ENCODE measurements at regions not wholly inside any gene's neighbourhood (a gene's known extent, or its start where the extent isn't known, plus 50 kb on each side); places are given as distances from the start of the nearest gene placed in this dataset.
A peak's percentile ranks its signal among the peaks of the same experiment; 100 is the strongest.

DNA sequence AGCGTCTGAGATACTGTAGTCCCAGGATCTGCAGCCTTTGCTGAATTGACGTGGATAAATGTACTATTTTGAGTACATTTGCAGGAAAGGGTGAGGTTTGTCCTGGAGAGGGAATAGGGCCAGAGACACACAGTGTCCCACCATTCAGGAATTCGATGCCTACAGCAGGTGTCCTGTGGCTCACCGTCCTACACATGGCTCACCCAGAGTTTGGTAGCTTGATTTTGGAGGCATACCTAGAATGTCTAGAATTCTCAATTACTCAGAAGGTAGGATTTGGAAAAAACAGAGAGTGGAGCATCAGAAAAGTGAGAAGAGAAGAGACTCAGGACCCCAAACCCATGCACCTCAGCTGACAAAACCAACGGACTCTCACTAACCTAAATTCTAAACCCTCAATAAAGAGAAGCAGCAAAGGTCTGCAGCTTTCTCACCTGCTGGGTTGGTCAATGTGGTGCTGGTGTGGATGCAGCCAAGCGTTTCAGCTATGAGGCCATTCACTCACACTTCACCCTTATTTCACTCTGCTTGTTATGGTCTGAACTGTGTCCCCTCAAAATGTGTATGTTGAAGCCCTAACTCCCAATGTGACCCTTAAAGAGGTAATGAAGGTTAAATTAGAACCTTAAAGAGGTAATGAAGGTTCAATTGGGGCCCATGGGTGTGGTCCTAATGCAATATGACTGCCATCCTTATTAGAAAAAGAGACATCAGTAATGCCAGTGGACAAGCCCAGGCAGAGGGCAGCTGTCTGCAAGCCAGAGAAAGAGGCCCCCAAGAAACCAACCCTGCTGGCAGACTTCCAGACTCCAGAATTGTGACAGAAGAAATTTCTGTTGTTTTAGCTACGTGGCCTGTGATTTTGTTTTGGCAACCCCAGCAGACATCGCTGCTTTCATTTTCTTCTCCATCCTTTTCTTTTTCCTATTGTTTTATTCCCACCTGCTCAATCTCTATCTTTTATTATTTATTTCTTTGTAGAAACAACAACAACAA, 187.8 kb downstream of the SNX19 start:
- peaks cover 25% of the 10 kb centered on the region for H3K36me3 Mint-ChIP-seq (ENCODE audit: low read depth)

GRCh38 chr11:130729193-130729592, 187.1 kb downstream of the SNX19 start:
- Mint-ChIP-seq H3K9me3 (peaks cover 38% of the 10 kb centered on the region), H3K4me1 (peaks cover 36% of the 10 kb centered on the region), H3K36me3 (ENCODE audit: low read depth) (peaks cover 28% of the 10 kb centered on the region), H3K27ac (no peak overlapping the region), H3K27me3 (ENCODE audit: low read depth) (no peaks in the 10 kb centered on the region), H3K4me3 (no peak overlapping the region)
- TF ChIP-seq, protein P1, sequence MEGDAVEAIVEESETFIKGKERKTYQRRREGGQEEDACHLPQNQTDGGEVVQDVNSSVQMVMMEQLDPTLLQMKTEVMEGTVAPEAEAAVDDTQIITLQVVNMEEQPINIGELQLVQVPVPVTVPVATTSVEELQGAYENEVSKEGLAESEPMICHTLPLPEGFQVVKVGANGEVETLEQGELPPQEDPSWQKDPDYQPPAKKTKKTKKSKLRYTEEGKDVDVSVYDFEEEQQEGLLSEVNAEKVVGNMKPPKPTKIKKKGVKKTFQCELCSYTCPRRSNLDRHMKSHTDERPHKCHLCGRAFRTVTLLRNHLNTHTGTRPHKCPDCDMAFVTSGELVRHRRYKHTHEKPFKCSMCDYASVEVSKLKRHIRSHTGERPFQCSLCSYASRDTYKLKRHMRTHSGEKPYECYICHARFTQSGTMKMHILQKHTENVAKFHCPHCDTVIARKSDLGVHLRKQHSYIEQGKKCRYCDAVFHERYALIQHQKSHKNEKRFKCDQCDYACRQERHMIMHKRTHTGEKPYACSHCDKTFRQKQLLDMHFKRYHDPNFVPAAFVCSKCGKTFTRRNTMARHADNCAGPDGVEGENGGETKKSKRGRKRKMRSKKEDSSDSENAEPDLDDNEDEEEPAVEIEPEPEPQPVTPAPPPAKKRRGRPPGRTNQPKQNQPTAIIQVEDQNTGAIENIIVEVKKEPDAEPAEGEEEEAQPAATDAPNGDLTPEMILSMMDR (IDR thresholded peaks at IDR 0.05; ENCODE audit: unreplicated experiment in 3 of 3): no peak

More for the DNA sequence above, 187.8 kb downstream of the SNX19 start:
- H3K4me1 Mint-ChIP-seq: peaks cover 40% of the 10 kb centered on the region
- no peaks in the 10 kb centered on the region for H3K27me3 Mint-ChIP-seq (ENCODE audit: low read depth)
- H3K4me3 Mint-ChIP-seq: peak overlapping the region in 1 of 3 experiments; percentile 21
- H3K27ac Mint-ChIP-seq: peak overlapping the region; percentile 45 to 66 (median 55)
- peaks cover 35% of the 10 kb centered on the region for H3K9me3 Mint-ChIP-seq
- TF ChIP-seq, protein P1 (IDR thresholded peaks at IDR 0.05; ENCODE audit: unreplicated experiment in 3 of 3): no peak

DNA sequence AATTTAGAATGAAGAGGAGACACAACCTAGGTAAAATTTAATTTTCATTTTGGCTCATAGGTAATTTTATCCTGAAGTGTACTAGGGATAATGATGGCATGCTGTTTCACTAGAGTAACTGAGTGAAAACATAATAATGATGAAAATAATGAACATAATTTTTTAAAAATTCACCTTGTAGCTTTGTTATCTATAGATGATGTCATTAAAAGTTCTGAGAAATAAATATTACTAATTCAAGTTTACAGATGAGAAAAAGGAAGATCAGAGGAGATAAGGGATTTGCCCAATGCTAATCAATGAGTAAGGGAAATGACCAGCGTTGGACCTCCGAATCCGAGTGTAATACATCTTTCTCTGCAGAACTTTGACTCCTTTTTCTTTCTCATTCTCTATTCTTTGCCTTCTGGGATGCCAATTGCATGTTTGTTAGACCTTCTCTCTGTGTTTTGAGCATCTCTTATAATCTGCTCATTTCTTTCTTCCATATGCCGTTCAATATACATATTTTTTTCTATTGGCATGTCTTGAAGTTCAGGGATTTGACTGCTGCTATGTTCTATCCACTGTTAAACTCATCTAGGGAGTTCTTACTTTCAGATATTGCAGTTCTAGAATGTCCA, 186.5 kb downstream of the SNX19 start:
- Mint-ChIP-seq H3K4me3 (no peak overlapping the region), H3K27me3 (ENCODE audit: low read depth) (no peaks in the 10 kb centered on the region), H3K27ac (no peak overlapping the region), H3K4me1 (peaks cover 36% of the 10 kb centered on the region), H3K9me3 (peaks cover 44% of the 10 kb centered on the region), H3K36me3 (ENCODE audit: low read depth) (peaks cover 31% of the 10 kb centered on the region)
- TF ChIP-seq, protein P1 (IDR thresholded peaks at IDR 0.05; ENCODE audit: unreplicated experiment in 3 of 3): no peak

GRCh38 chr11:130731401-130731800, 184.9 kb downstream of the SNX19 start:
- H3K4me1 Mint-ChIP-seq: peaks cover 24% of the 10 kb centered on the region
- no peak overlapping the region for H3K4me3 Mint-ChIP-seq
- peaks cover 31% of the 10 kb centered on the region for H3K36me3 Mint-ChIP-seq (ENCODE audit: low read depth)
- H3K9me3 Mint-ChIP-seq: peaks cover 51% of the 10 kb centered on the region
- TF ChIP-seq, protein P1 (IDR thresholded peaks at IDR 0.05; ENCODE audit: unreplicated experiment in 3 of 3): no peak
- peak overlapping the region in 2 of 3 experiments; percentile 31 to 47 for H3K27ac Mint-ChIP-seq
- no peaks in the 10 kb centered on the region for H3K27me3 Mint-ChIP-seq (ENCODE audit: low read depth)

DNA sequence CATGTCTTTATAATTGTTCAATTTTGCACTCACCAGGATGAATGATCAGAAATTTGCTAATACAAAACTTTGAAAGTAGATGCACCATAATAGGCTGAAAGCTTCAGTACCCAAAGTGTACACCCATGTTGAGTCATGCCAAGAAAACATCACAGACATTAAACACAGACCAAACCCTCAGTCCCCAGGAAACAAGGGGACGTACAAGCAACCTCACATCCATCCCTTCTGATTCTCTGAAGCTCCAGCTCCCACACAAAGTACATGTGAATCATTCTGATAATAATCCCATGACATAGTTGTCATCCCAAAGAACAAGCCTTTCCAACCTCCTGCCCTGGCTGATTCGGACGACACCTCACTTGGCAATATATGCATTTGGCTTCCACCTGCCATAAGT, 183.8 kb downstream of the SNX19 start:
- no peaks in the 10 kb centered on the region for H3K27me3 Mint-ChIP-seq (ENCODE audit: low read depth)
- H3K27ac Mint-ChIP-seq: peak overlapping the region in 1 of 3 experiments; percentile 40
- peaks cover 25% of the 10 kb centered on the region for H3K4me1 Mint-ChIP-seq
- H3K4me3 Mint-ChIP-seq: no peak overlapping the region
- TF ChIP-seq, protein P1 (IDR thresholded peaks at IDR 0.05; ENCODE audit: unreplicated experiment in 3 of 3): no peak
- peaks cover 51% of the 10 kb centered on the region for H3K9me3 Mint-ChIP-seq
- H3K36me3 Mint-ChIP-seq (ENCODE audit: low read depth): peaks cover 31% of the 10 kb centered on the region
